Stomach smooth muscle (tissue), 2 donors: ENCODE measurements at regions not wholly inside any gene's neighbourhood (a gene's known extent, or its start where the extent isn't known, plus 50 kb on each side); places are given as distances from the start of the nearest gene placed in this dataset.

ENCODE experiments used
- H3K27ac ChIP-seq: one replicate; pipeline ENCODE4 v1.7.0; 2013; ENCODE audit warnings: mild to moderate bottlenecking, low read length, inconsistent platforms
- H3K27me3 ChIP-seq, 2 donors: one replicate each; pipeline ENCODE4 v1.7.0; 2013; ENCODE audit warnings: low read length in 2 of 2; ENCODE audit not compliant: insufficient read depth in 2 of 2, control insufficient read depth in 1 of 2
- H3K36me3 ChIP-seq, 2 donors: one replicate each; pipeline ENCODE4 v1.7.0; 2013; ENCODE audit warnings: low read length in 2 of 2; ENCODE audit not compliant: control insufficient read depth in 2 of 2, insufficient read depth in 2 of 2
- H3K4me1 ChIP-seq: one replicate; pipeline ENCODE4 v1.7.0; 2013; ENCODE audit warnings: low read length; ENCODE audit not compliant: control insufficient read depth, insufficient read depth
- H3K4me3 ChIP-seq, 2 donors: one replicate each; pipeline ENCODE4 v1.7.0; 2013; ENCODE audit warnings: low read length in 2 of 2
- H3K9ac ChIP-seq, 2 donors: one replicate each; pipeline ENCODE4 v1.7.0; 2013; ENCODE audit warnings: low read length in 2 of 2, mild to moderate bottlenecking in 1 of 2
- H3K9me3 ChIP-seq, 2 donors: one replicate each; pipeline ENCODE4 v1.7.0; 2013; ENCODE audit warnings: low read length in 2 of 2; ENCODE audit not compliant: control insufficient read depth in 2 of 2
- donor health status: healthy.
- donor health status: Pancreatic carcinoma.

DNA sequence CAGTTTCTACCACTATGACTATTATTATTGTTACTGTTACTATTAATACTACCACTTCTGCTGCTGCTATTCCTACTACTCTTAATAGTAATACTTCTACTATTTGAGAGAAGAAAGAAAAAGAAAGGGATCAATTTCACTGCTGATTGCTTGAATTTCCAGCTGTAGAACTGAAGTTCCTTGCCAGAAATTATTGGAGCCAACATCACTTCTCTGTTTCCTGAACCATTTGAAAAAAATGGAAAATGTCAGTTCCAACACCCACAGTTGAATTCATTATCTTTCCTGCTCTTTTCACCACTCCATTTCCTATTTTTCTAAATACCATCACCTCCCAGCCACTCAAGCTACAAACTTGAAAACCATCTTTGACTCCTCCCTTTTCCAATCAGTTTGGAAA is 54.1 kb upstream of the PIK3C2G start:
- H3K4me3 ChIP-seq = no peak overlapping the region
- H3K36me3 ChIP-seq = no peaks in the 10 kb centered on the region
- no peaks in the 10 kb centered on the region for H3K4me1 ChIP-seq
- no peak overlapping the region for H3K9ac ChIP-seq
- H3K27ac ChIP-seq = no peak overlapping the region
- H3K27me3 ChIP-seq = no peaks in the 10 kb centered on the region
- no peaks in the 10 kb centered on the region for H3K9me3 ChIP-seq

DNA sequence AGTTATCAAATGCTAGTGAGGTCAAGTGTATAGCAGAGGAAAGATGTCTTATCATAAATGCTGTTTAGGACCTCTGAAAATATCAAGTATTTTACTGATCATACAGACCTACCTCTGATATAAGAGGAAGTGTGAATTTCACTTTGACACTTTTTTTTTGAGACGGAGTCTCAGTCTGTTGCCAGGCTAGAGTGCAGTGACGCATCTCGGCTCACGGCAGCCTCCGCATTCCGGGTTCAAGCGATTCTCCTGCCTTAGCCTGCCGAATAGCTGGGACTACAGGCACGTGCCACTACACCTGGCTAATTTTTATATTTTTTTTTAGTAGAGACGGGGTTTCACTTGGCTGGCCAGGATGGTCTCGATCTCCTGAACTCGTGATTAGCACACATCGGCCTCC is 55.1 kb upstream of the PIK3C2G start:
- no peaks in the 10 kb centered on the region for H3K27me3 ChIP-seq
- no peaks in the 10 kb centered on the region for H3K4me1 ChIP-seq
- no peaks in the 10 kb centered on the region for H3K9me3 ChIP-seq
- no peak overlapping the region for H3K27ac ChIP-seq
- H3K9ac ChIP-seq = no peak overlapping the region
- no peak overlapping the region for H3K4me3 ChIP-seq
- H3K36me3 ChIP-seq = no peaks in the 10 kb centered on the region

DNA sequence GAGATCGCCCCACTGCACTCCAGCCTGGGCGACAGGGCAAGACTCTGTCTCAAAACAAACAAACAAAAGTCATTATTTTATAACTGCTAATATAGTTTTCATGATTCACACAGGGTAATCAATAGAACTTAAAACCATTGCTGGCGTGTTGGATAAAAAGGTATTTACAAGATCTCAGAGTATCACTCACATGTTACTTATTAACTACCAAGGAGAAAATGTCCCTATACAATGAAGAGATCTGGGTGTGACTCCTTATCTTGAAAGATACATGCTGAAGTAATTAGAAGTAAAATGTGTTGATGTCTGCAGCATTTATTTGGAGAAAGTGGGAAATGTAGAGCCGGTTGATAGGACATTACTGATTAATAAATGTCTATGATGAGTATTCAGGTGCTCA is 57.3 kb upstream of the PIK3C2G start:
- Histone ChIP-seq H3K9ac (no peak overlapping the region), H3K4me1 (no peaks in the 10 kb centered on the region), H3K9me3 (no peaks in the 10 kb centered on the region), H3K36me3 (no peaks in the 10 kb centered on the region), H3K4me3 (no peak overlapping the region), H3K27ac (no peak overlapping the region), H3K27me3 (no peaks in the 10 kb centered on the region)

DNA sequence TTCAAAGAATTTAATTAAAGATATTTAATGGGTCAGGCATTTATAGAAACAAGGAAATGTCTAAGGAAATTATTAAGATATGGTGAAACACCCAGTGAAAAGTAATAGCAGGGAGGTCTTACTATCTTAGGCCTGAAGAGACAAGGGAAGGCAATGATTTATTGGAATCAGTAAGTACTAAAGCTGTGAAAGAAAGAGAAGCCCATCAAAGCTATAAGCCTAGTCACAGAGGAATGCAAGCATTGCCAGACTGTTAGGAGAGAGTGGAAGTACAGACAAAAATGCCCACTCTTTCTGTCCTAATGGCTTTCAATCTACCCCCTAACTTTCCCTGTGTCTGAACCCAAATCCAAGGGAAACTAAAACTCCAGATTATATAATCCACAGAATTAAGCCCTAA is 69.2 kb upstream of the PIK3C2G start:
- no peaks in the 10 kb centered on the region for H3K36me3 ChIP-seq

DNA sequence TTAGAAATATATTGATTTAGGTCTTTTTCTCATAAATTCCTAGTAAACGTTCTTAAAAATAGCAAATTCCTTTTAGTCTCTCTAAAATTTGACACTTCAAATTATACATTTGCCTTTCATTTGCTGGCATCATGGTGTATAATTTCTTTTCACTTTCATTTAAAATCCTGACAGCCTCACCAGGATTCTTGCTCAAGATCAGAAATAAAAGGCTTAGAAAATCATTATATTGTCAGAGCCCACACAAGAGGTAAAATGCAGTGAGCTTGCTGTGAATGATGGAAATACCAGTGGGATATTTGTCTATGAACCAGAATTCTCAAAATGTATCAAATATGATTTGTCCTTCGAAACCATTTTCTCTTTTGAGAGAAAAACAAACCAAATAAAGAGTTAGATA is 78.2 kb upstream of the PIK3C2G start:
- H3K36me3 ChIP-seq = no peaks in the 10 kb centered on the region
- no peaks in the 10 kb centered on the region for H3K4me1 ChIP-seq

More for the DNA sequence above, 69.2 kb upstream of the PIK3C2G start:
- Histone ChIP-seq H3K9me3 (no peaks in the 10 kb centered on the region), H3K27me3 (no peaks in the 10 kb centered on the region), H3K27ac (no peak overlapping the region), H3K4me3 (no peak overlapping the region), H3K9ac (no peak overlapping the region), H3K4me1 (no peaks in the 10 kb centered on the region)

DNA sequence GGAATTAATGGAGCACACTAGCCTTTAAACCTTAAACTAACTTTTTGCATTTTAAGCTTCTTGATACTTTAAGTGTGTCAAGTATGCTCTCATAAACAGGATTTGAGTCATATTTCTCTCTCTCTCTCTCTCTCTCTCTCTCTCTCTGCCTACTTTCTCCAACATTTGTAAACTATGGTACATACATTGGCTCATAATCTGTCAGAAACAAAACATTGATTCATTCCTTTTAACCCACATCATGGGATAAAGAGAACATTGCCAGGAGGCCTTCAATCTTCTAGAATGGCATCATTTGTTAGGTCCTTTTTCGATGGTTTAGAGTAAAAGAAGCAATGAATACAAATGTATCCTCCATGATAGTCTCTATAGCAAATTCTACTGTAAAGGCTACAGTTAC is 81.6 kb upstream of the RERGL start:
- Histone ChIP-seq H3K4me1 (no peaks in the 10 kb centered on the region), H3K27me3 (no peaks in the 10 kb centered on the region), H3K27ac (no peak overlapping the region), H3K4me3 (no peak overlapping the region), H3K9me3 (peaks cover 0 to 9% of the 10 kb centered on the region in 2 donors), H3K36me3 (no peaks in the 10 kb centered on the region), H3K9ac (no peak overlapping the region)

More for the DNA sequence above, 78.2 kb upstream of the PIK3C2G start:
- no peaks in the 10 kb centered on the region for H3K27me3 ChIP-seq
- H3K27ac ChIP-seq = no peak overlapping the region
- no peak overlapping the region for H3K4me3 ChIP-seq
- H3K9me3 ChIP-seq = no peaks in the 10 kb centered on the region
- H3K9ac ChIP-seq = no peak overlapping the region

DNA sequence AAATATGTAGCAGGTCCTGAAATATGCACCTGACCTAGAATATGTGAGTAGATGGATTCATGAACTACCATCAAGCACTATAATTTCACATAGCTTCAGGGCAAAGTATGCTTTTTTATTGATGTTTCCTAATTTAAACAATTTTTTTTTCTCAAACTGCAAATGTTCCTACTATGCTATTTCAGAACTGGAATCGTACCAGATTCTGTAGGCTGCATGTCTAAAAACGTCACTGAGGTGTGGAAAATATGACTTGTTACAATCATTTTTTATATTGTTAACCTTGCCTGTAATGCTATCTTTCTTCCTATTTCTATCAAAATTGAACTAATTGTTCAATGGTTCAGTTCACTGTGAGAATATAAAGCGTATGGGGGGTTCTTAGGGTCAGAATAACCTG is 78.0 kb upstream of the RERGL start:
- H3K27ac ChIP-seq = no peak overlapping the region
- H3K36me3 ChIP-seq = no peaks in the 10 kb centered on the region
- no peaks in the 10 kb centered on the region for H3K27me3 ChIP-seq
- no peaks in the 10 kb centered on the region for H3K4me1 ChIP-seq
- no peak overlapping the region for H3K9ac ChIP-seq
- H3K9me3 ChIP-seq = peaks cover 0 to 4% of the 10 kb centered on the region in 2 donors
- H3K4me3 ChIP-seq = no peak overlapping the region

DNA sequence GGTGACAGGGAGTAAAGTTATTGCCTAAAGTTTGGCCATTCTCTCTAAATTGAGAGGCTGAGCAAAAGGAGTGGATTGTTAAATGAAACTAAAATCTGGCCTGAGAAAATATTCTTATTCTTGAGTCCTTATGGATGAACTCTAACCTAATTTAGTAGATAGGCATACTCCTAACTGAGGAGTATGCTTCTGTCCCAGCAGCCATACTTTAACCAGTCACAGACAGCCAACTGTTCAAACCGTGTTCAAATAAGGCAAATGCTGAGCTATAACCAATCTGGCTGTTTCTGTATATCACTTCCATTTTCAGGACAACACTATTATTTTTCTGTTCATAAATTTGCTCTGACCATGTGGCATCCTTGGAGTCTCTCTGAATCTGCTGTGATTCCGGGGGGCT is 75.9 kb upstream of the RERGL start:
- Histone ChIP-seq H3K9ac (no peak overlapping the region), H3K4me3 (peak overlapping the region in 1 of 2 donors; percentile 37), H3K27me3 (no peaks in the 10 kb centered on the region), H3K9me3 (no peaks in the 10 kb centered on the region), H3K4me1 (no peaks in the 10 kb centered on the region), H3K36me3 (no peaks in the 10 kb centered on the region), H3K27ac (no peak overlapping the region)

DNA sequence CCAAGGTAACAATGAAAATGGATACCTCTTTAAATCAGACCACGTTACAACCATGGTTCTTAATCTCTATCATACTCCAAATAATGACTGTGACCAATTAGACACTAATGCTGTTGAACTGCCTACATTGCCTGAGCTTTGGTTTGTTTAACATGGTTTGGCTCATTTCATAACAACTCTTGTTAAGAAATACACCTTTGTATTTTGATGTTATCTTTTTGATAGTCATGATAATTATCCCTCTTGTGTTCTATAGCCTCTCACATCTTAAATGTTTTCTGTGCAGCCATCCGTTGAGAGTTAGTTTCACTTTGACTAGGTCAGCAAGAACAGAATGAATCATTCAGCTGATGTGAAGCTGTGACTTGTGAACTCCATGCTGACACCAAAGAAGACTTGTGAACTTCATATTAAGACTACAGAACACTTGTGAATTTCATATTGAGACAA is 75.5 kb upstream of the RERGL start:
- Histone ChIP-seq H3K4me1 (no peaks in the 10 kb centered on the region), H3K27ac (no peak overlapping the region), H3K9me3 (no peaks in the 10 kb centered on the region), H3K27me3 (no peaks in the 10 kb centered on the region), H3K4me3 (peak overlapping the region in 1 of 2 donors; percentile 37), H3K9ac (no peak overlapping the region), H3K36me3 (no peaks in the 10 kb centered on the region)

DNA sequence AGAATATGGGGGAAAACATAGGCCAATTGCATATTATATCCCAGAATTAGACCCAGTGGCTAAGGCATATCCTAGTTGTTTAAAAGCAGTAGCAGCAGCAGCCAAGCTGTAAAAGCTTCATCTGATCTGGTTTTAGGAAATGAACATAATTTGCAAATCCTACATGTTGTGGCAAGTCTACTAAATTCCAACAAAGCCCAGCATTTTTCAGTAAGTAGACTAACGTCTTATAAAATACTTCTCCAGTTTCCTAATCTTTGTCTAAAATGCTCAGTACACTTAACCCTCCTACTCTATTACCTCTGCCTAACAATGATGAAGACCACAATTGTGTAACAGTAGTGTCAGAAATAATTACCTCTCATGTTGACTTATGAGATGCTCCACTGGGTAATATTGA is 70.9 kb upstream of the RERGL start:
- H3K9ac ChIP-seq = no peak overlapping the region
- H3K4me1 ChIP-seq = no peaks in the 10 kb centered on the region
- no peak overlapping the region for H3K4me3 ChIP-seq
- H3K27ac ChIP-seq = no peak overlapping the region
- H3K9me3 ChIP-seq = peaks cover 0 to 3% of the 10 kb centered on the region in 2 donors
- H3K27me3 ChIP-seq = no peaks in the 10 kb centered on the region
- no peaks in the 10 kb centered on the region for H3K36me3 ChIP-seq

DNA sequence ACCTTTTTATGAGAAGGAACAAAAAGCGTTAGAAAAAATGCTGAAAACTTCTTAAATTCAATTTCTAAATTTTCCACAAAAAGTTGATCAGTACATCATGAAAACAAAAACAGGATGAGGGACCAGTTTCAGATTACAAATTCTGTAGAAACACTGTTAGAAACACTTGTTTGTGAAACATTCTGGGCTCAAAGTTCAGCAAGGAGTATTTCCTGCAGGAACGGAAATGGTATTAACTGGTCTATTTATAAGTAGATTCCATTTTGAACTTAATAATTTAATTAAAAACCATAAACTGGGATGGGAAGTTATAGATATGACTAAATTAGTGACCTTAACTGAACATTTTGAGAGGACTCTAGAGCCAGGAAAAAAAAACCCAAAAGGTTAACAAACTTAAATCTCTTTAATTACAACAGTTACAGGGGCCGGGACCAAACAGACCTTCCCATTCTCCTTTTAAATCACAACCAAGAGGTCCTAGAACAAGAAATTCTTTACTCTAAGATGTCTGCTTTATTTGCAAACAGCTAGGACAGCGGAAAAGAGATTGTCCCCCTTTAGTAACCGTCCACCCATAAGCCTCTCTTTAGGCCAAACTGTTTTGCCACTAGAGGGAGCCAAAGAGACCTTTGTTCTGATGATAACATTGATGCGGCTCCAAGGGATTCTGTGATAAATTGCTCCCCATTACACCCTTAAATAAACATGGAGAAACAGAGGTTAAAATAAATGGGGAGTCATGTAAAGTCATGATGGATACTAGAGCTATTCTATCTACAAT is 69.0 kb upstream of the RERGL start:
- no peaks in the 10 kb centered on the region for H3K27me3 ChIP-seq
- H3K4me1 ChIP-seq = no peaks in the 10 kb centered on the region
- H3K9ac ChIP-seq = no peak overlapping the region
- H3K4me3 ChIP-seq = no peak overlapping the region
- no peak overlapping the region for H3K27ac ChIP-seq
- peaks cover 0 to 3% of the 10 kb centered on the region in 2 donors for H3K9me3 ChIP-seq
- no peaks in the 10 kb centered on the region for H3K36me3 ChIP-seq
